ENCODE measurements at regions not wholly inside any gene's neighbourhood (a gene's known extent, or its start where the extent isn't known, plus 50 kb on each side); places are given as distances from the start of the nearest gene placed in this dataset.

DNA sequence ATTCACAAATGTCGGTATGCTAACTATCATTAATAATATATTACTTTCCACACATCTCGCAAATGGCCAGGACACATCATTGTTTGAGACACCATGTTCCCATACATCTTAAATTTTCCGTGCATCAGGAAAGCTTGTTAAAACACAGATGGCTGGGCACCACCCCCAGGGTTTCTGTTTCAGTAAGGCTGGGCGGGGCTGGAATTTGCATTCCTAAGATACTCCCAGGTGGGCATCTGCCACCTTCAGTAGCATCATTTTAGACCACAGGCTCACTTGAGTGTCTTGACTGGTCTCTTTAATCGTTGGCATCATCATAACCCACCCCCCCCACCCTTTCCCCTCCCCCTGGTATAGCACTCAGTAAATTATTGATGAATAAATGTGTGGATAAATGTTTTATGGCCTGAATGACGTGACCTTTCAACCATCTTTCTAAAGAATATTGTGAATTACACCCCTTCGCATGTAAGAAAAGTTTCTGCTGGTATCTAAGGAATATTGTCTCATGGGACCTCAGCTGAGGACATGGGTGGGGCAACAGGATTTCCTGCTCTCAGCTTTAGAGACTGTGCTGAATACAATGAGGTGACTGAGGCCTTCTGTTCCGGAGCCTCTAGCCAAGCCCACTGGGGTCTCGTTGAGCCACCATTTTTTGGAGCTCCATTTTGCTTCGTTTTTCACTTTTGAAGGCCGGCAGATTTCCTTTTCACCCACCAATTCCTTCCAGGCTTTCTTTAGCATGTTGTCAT lies 124.1 kb upstream of the NEDD9 start:
- no peaks in the 10 kb centered on the region for H3K4me1 ChIP-seq (ENCODE audit: control insufficient read depth, insufficient read depth, low read length)
- H3K27ac ChIP-seq (ENCODE audit: extremely low read depth, low read depth, low read length): no peak overlapping the region
- H3K9me3 ChIP-seq (ENCODE audit: control insufficient read depth, insufficient read depth, low read depth, low read length): no peaks in the 10 kb centered on the region
- TF ChIP-seq ZNF571 (tag by site-specific recombination; IDR thresholded peaks at IDR 0.05) (no peak), YY1 (tag by site-specific recombination; IDR thresholded peaks at IDR 0.05) (no peak), ZXDB (tag by site-specific recombination; IDR thresholded peaks at IDR 0.05) (no peak), ZNF830 (tag by site-specific recombination; IDR thresholded peaks at IDR 0.05; ENCODE audit: low read depth) (no peak), ZNF792 (tag by site-specific recombination; IDR thresholded peaks at IDR 0.05) (no peak), ZNF280D (tag by site-specific recombination; IDR thresholded peaks at IDR 0.05) (no peak), ZNF140 (tag by site-specific recombination; IDR thresholded peaks at IDR 0.05) (no peak), ZNF174 (tag by site-specific recombination; IDR thresholded peaks at IDR 0.05) (no peak), GLIS2 (tag by site-specific recombination; IDR thresholded peaks at IDR 0.05) (no peak), KLF8 (tag by site-specific recombination; IDR thresholded peaks at IDR 0.05) (no peak), ZNF350 (tag by site-specific recombination; IDR thresholded peaks at IDR 0.05) (no peak), ZNF169 (tag by site-specific recombination; IDR thresholded peaks at IDR 0.05) (no peak), ZNF274 (IDR thresholded peaks at IDR 0.05; ENCODE audit: low read length) (no peak), ZNF274 (tag by site-specific recombination; IDR thresholded peaks at IDR 0.05; ENCODE audit: borderline replicate concordance) (no peak), ZNF785 (tag by site-specific recombination; IDR thresholded peaks at IDR 0.05) (no peak), YY2 (tag by site-specific recombination; IDR thresholded peaks at IDR 0.05) (no peak), ZNF791 (tag by site-specific recombination; IDR thresholded peaks at IDR 0.05) (no peak), SALL2 (tag by site-specific recombination; IDR thresholded peaks at IDR 0.05; ENCODE audit: borderline replicate concordance) (no peak), KLF10 (tag by site-specific recombination; IDR thresholded peaks at IDR 0.05) (no peak)
- TF ChIP-seq, protein P1, sequence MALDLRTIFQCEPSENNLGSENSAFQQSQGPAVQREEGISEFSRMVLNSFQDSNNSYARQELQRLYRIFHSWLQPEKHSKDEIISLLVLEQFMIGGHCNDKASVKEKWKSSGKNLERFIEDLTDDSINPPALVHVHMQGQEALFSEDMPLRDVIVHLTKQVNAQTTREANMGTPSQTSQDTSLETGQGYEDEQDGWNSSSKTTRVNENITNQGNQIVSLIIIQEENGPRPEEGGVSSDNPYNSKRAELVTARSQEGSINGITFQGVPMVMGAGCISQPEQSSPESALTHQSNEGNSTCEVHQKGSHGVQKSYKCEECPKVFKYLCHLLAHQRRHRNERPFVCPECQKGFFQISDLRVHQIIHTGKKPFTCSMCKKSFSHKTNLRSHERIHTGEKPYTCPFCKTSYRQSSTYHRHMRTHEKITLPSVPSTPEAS (tag by site-specific recombination; IDR thresholded peaks at IDR 0.05): no peak
- CTCF ChIA-PET: interaction anchor here (0.5 kb wide), 1 partner anchor 407 kb away, joined by 3 read pairs; no protein-coding TSS in a partner anchor
- POLR2A ChIA-PET: interaction anchor here (0.7 kb wide), 1 partner anchor 50 kb away, joined by 6 read pairs; no protein-coding TSS in a partner anchor
- H3K36me3 ChIP-seq (ENCODE audit: control insufficient read depth in 2 of 2, insufficient read depth in 1 of 2, low read length in 2 of 2): no peaks in the 10 kb centered on the region
- H3K4me3 ChIP-seq (ENCODE audit: low read depth, low read length): no peak overlapping the region

DNA sequence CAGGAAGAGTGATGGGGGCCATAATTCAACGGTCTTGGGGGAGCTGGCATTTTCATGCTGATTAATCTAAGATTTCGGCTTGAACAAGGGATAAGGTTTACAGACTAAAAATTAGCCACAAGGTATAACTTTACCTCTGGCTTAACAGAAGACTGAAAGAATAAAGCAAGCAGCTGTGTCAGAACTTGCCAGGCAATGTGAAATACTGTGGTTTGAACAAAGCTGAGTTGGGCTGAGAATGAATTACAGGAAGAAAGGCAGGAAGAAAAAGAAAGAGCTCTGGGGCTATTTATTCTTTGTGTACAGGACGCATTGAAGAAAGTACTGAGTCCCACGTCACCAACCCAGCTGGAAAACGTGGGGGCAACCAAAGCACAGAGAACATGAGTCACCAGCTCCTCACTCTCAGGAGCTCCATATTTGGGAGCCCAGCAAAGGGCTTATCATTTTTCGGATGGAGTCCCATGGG lies 121.5 kb upstream of the NEDD9 start:
- POLR2A ChIA-PET: interaction anchor here (1.2 kb wide), 1 partner anchor 121 kb away, joined by 4 read pairs; the partner anchor contains the start of gene NEDD9
- Histone ChIP-seq H3K4me3 (ENCODE audit: low read depth, low read length) (no peak overlapping the region), H3K27ac (ENCODE audit: extremely low read depth, low read depth, low read length) (no peak overlapping the region), H3K9me3 (ENCODE audit: control insufficient read depth, insufficient read depth, low read depth, low read length) (no peaks in the 10 kb centered on the region), H3K4me1 (ENCODE audit: control insufficient read depth, insufficient read depth, low read length) (no peaks in the 10 kb centered on the region), H3K36me3 (ENCODE audit: control insufficient read depth in 2 of 2, insufficient read depth in 1 of 2, low read length in 2 of 2) (no peaks in the 10 kb centered on the region)
- CTCF ChIA-PET: no interaction called here
- TF ChIP-seq ZNF202 (tag by site-specific recombination; IDR thresholded peaks at IDR 0.05; ENCODE audit: borderline replicate concordance): no peak
- TF ChIP-seq ZNF354C (tag by site-specific recombination; IDR thresholded peaks at IDR 0.05; ENCODE audit: borderline replicate concordance, low read depth): no peak
- TF ChIP-seq ELK4 (IDR thresholded peaks at IDR 0.05; ENCODE audit: borderline replicate concordance, low read depth, low read length): no peak
- no peak for TF ChIP-seq ZSCAN5A (tag by site-specific recombination; IDR thresholded peaks at IDR 0.05)
- TF ChIP-seq WT1 (tag by site-specific recombination; IDR thresholded peaks at IDR 0.05): no peak
- TF ChIP-seq, protein P2, sequence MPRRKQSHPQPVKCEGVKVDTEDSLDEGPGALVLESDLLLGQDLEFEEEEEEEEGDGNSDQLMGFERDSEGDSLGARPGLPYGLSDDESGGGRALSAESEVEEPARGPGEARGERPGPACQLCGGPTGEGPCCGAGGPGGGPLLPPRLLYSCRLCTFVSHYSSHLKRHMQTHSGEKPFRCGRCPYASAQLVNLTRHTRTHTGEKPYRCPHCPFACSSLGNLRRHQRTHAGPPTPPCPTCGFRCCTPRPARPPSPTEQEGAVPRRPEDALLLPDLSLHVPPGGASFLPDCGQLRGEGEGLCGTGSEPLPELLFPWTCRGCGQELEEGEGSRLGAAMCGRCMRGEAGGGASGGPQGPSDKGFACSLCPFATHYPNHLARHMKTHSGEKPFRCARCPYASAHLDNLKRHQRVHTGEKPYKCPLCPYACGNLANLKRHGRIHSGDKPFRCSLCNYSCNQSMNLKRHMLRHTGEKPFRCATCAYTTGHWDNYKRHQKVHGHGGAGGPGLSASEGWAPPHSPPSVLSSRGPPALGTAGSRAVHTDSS (tag by site-specific recombination; IDR thresholded peaks at IDR 0.05): no peak
- TF ChIP-seq ZNF660 (tag by site-specific recombination; IDR thresholded peaks at IDR 0.05): no peak
- TF ChIP-seq ZNF777 (tag by site-specific recombination; IDR thresholded peaks at IDR 0.05; ENCODE audit: borderline replicate concordance): no peak
- no peak for TF ChIP-seq ZNF174 (tag by site-specific recombination; IDR thresholded peaks at IDR 0.05)
